ENCODE measurements at regions not wholly inside any gene's neighbourhood (a gene's known extent, or its start where the extent isn't known, plus 50 kb on each side); places are given as distances from the start of the nearest gene placed in this dataset.

GRCh38 chr5:125037530-125037929, 291.1 kb upstream of the ZNF608 start:
- no peak for DNase-seq
- TF ChIP-seq POLR2AphosphoS5 (IDR thresholded peaks at IDR 0.05) = no peak
- no peak for TF ChIP-seq POLR2A (IDR thresholded peaks at IDR 0.05)
- no peak for TF ChIP-seq EP300 (IDR thresholded peaks at IDR 0.05; ENCODE audit: low read depth)
- no peak for TF ChIP-seq CTCF (IDR thresholded peaks at IDR 0.05)
- WGBS, 2 donors (ENCODE audit: low coverage in 1 of 2) = 91 to 94% methylated on average over 5 to 7 of the region's 7 CpGs
- H3K9me3 ChIP-seq = no peaks in the 10 kb centered on the region
- in situ Hi-C loops (cut with MboI; ENCODE audit: low pct_ligation_motif_present in 1 of 4, low pct_unique_long_range_greater_than_20kb in 1 of 4, low sequenced_read_pairs in 3 of 4) = no loop called here
- no peak overlapping the region for H3K27ac ChIP-seq
- no peaks in the 10 kb centered on the region for H3K36me3 ChIP-seq
- no peak overlapping the region for H3K4me3 ChIP-seq
- H3K27me3 ChIP-seq = no peaks in the 10 kb centered on the region
- intact Hi-C loops (cut with DNase I; ENCODE audit: low total_unique reads) = no loop called here
- peaks cover 0 to 5% (median 0%) of the 10 kb centered on the region in 4 donors for H3K4me1 ChIP-seq

DNA sequence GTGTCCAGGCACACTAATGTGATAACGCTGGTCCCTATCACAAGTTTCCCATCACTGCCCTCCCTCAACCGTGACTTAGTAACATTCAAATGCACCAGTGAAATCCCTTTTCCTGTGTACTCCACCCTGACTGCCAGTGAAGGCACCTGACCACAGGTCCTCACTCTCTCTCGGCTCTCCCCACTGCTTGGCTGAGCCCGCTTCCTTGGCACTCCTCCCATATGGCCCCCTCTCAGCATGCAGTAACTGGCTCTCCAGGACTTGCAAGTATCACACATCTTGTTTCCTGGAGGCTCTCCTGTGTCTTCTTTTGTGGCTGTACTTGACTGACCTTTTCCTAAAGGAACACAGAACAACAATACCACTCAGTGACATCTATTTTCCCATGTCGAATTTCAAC, 292.0 kb upstream of the ZNF608 start:
- Histone ChIP-seq H3K27ac (no peak overlapping the region), H3K4me3 (no peak overlapping the region), H3K27me3 (no peaks in the 10 kb centered on the region), H3K4me1 (peaks cover 0 to 7% (median 1%) of the 10 kb centered on the region in 4 donors), H3K9me3 (no peaks in the 10 kb centered on the region), H3K36me3 (no peaks in the 10 kb centered on the region)
- in situ Hi-C loops (cut with MboI; ENCODE audit: low pct_ligation_motif_present in 1 of 4, low pct_unique_long_range_greater_than_20kb in 1 of 4, low sequenced_read_pairs in 3 of 4) (no loop called here), intact Hi-C loops (cut with DNase I; ENCODE audit: low total_unique reads) (no loop called here)
- DNase-seq = no peak
- TF ChIP-seq CTCF (IDR thresholded peaks at IDR 0.05) (no peak), POLR2AphosphoS5 (IDR thresholded peaks at IDR 0.05) (no peak)
- WGBS, 2 donors (ENCODE audit: low coverage in 1 of 2) = 87 to 92% methylated on average over 2 to 5 of the region's 5 CpGs

- no peaks in the 10 kb centered on the region for H3K9me3 ChIP-seq
- in situ Hi-C loops (cut with MboI; ENCODE audit: low pct_ligation_motif_present in 1 of 4, low pct_unique_long_range_greater_than_20kb in 1 of 4, low sequenced_read_pairs in 3 of 4) = no loop called here
- no peak overlapping the region for H3K4me3 ChIP-seq
- no peaks in the 10 kb centered on the region for H3K27me3 ChIP-seq
- intact Hi-C loops (cut with DNase I; ENCODE audit: low total_unique reads) = no loop called here
- TF ChIP-seq CTCF (IDR thresholded peaks at IDR 0.05) = no peak
- TF ChIP-seq POLR2A (IDR thresholded peaks at IDR 0.05) = no peak
- no peak for TF ChIP-seq EP300 (IDR thresholded peaks at IDR 0.05; ENCODE audit: low read depth)
- no peak for TF ChIP-seq POLR2AphosphoS5 (IDR thresholded peaks at IDR 0.05)
- DNase-seq = no peak
- WGBS, 2 donors (ENCODE audit: low coverage in 1 of 2) = 56 to 57% methylated on average over 2 of the region's 2 CpGs
- H3K36me3 ChIP-seq = no peaks in the 10 kb centered on the region
- peaks cover 3 to 15% (median 7%) of the 10 kb centered on the region in 4 donors for H3K4me1 ChIP-seq
- no peak overlapping the region for H3K27ac ChIP-seq
Measured at GRCh38 chr5:125041798-125042197, 295.4 kb upstream of the ZNF608 start.

GRCh38 chr5:125042261-125042890, 295.9 kb upstream of the ZNF608 start:
- Histone ChIP-seq H3K9me3 (no peaks in the 10 kb centered on the region), H3K4me1 (peaks cover 3 to 15% (median 7%) of the 10 kb centered on the region in 4 donors), H3K4me3 (no peak overlapping the region), H3K27me3 (no peaks in the 10 kb centered on the region), H3K36me3 (no peaks in the 10 kb centered on the region), H3K27ac (no peak overlapping the region)
- DNase-seq = no peak
- intact Hi-C loops (cut with DNase I; ENCODE audit: low total_unique reads) (no loop called here), in situ Hi-C loops (cut with MboI; ENCODE audit: low pct_ligation_motif_present in 1 of 4, low pct_unique_long_range_greater_than_20kb in 1 of 4, low sequenced_read_pairs in 3 of 4) (no loop called here)
- TF ChIP-seq EP300 (IDR thresholded peaks at IDR 0.05; ENCODE audit: low read depth) = no peak
- 77% methylated on average over 1 of the region's 1 CpG; no CpG with 5 or more reads in 1 of the 2 donors for WGBS, 2 donors (ENCODE audit: low coverage in 1 of 2)
